Vagina (tissue), 2 donors: ENCODE measurements at regions not wholly inside any gene's neighbourhood (a gene's known extent, or its start where the extent isn't known, plus 50 kb on each side); places are given as distances from the start of the nearest gene placed in this dataset.

ENCODE experiments used
- POLR2A ChIP-seq, 2 donors: fragments of 450-650 bp; IDR thresholded peaks; one replicate each; pipeline ENCODE4 v1.6.1; 2017; ENCODE audit warnings: antibody characterized with exemption in 2 of 2, mild to moderate bottlenecking in 2 of 2, moderate library complexity in 2 of 2
- TF ChIP-seq, protein P1 (sequence below), 3 experiments: fragments of 450-650 bp in 2 of 3; fragments of 200-600 bp in 1 of 3; sonication (generic) in 1 of 3; IDR thresholded peaks; one replicate each; pipeline ENCODE4 v1.5.1; 2017 to 2019; ENCODE audit warnings: antibody characterized with exemption in 3 of 3, mild to moderate bottlenecking in 2 of 3, moderate library complexity in 2 of 3

DNA sequence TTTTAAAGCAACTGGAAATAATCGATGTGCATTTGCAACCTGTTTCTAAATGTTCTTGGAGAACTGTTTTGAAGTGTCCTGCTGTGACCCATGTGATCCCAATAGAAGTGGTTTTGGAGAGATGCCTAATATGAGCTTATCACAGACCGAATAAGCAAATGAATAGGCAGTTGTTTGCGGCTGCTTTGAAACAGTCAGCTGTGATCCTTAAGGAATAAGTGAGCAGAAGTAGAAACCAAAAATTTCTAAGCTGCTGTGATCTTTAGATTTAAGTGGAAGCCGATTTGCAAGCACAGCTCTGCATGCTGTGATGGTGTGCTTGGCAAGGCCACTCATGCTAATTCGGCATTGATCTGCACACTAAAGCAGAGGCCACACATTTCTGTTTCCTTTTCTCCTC lies 329.5 kb upstream of the DUSP10 start:
- TF ChIP-seq, protein P1, sequence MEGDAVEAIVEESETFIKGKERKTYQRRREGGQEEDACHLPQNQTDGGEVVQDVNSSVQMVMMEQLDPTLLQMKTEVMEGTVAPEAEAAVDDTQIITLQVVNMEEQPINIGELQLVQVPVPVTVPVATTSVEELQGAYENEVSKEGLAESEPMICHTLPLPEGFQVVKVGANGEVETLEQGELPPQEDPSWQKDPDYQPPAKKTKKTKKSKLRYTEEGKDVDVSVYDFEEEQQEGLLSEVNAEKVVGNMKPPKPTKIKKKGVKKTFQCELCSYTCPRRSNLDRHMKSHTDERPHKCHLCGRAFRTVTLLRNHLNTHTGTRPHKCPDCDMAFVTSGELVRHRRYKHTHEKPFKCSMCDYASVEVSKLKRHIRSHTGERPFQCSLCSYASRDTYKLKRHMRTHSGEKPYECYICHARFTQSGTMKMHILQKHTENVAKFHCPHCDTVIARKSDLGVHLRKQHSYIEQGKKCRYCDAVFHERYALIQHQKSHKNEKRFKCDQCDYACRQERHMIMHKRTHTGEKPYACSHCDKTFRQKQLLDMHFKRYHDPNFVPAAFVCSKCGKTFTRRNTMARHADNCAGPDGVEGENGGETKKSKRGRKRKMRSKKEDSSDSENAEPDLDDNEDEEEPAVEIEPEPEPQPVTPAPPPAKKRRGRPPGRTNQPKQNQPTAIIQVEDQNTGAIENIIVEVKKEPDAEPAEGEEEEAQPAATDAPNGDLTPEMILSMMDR (IDR thresholded peaks at IDR 0.05) = no peak
- no peak for TF ChIP-seq POLR2A (IDR thresholded peaks at IDR 0.05)
